Fibroblast of the aortic adventitia (primary cell): ENCODE measurements at regions not wholly inside any gene's neighbourhood (a gene's known extent, or its start where the extent isn't known, plus 50 kb on each side); places are given as distances from the start of the nearest gene placed in this dataset.

ENCODE experiments used
- DNase-seq: peaks from one replicate; pipeline ENCODE4 v3.0.0-alpha.2; 2010; ENCODE audit warnings: low read depth
- H3K4me3 ChIP-seq: 2 replicates; pipeline ENCODE4 v1.5.1; 2011; ENCODE audit warnings: low read depth, mild to moderate bottlenecking, control low read depth, low read length, moderate library complexity
- CTCF ChIP-seq: IDR thresholded peaks from 2 replicates; pipeline ENCODE4 v1.5.1; 2011; ENCODE audit warnings: mild to moderate bottlenecking, low read length, control low read depth, inconsistent platforms; ENCODE audit not compliant: insufficient read depth

- no peak for DNase-seq
- H3K4me3 ChIP-seq: no peak overlapping the region
- no peak for TF ChIP-seq CTCF
Measured at GRCh38 chr16:73321853-73322252, 273.9 kb upstream of the ZFHX3 start.

GRCh38 chr16:73319737-73320136, 271.8 kb upstream of the ZFHX3 start:
- H3K4me3 ChIP-seq: no peak overlapping the region
- TF ChIP-seq CTCF: no peak
- DNase-seq: no peak

- DNase-seq: no peak
- no peak overlapping the region for H3K4me3 ChIP-seq
- TF ChIP-seq CTCF: no peak
Measured at GRCh38 chr16:73319261-73319660, 271.3 kb upstream of the ZFHX3 start.

GRCh38 chr16:73317321-73317857, 269.5 kb upstream of the ZFHX3 start:
- no peak for TF ChIP-seq CTCF
- DNase-seq: no peak
- no peak overlapping the region for H3K4me3 ChIP-seq

- DNase-seq: no peak
- TF ChIP-seq CTCF: no peak
- H3K4me3 ChIP-seq: no peak overlapping the region
Measured at GRCh38 chr16:73315645-73316044, 267.7 kb upstream of the ZFHX3 start.

GRCh38 chr16:73313950-73314349, 266.0 kb upstream of the ZFHX3 start:
- DNase-seq: no peak
- TF ChIP-seq CTCF: no peak
- no peak overlapping the region for H3K4me3 ChIP-seq

- no peak for DNase-seq
- H3K4me3 ChIP-seq: no peak overlapping the region
- no peak for TF ChIP-seq CTCF
Measured at GRCh38 chr16:73311857-73312723, 264.2 kb upstream of the ZFHX3 start.
